K562 (cell line): ENCODE measurements at regions not wholly inside any gene's neighbourhood (a gene's known extent, or its start where the extent isn't known, plus 50 kb on each side); places are given as distances from the start of the nearest gene placed in this dataset.

Experiments
- ATAC-seq: fragments of 200-7000 bp; cut with Tn5 transposase; 3 replicates; pipeline ENCODE4 v1.9.1; 2020; ENCODE audit warnings: moderate library complexity
- BruUV-seq: library from RNA; stranded (reverse); fragments of 400-500 nt; replicated peaks from 2 replicates; lab custom pipeline; 2021; lab: Mats Ljungman, UMichigan
- CTCF ChIA-PET: fragments of 300-600 bp; formaldehyde crosslinking; extraction: SDS; loops from one replicate; lab custom pipeline; 2021; ENCODE audit warnings: low intra/inter-chr PET ratio; lab: Yijun Ruan, JAX
- POLR2A ChIA-PET: fragments of 300-600, 350-650 bp; sonication (Branson Sonifier 250); formaldehyde crosslinking; extraction: SDS; loops from one replicate; lab custom pipeline; 2021; ENCODE audit warnings: antibody characterized with exemption, inconsistent platforms; lab: Yijun Ruan, JAX
- DNase-seq, 4 experiments: peaks; one replicate each; pipeline versions ENCODE4 v3.0.0 to v3.0.0-alpha.2; 2011 to 2018; ENCODE audit warnings: low spot score in 3 of 4, mixed read lengths in 3 of 4; ENCODE audit errors: extremely low read depth in 1 of 4
- FAIRE-seq: peaks from 2 replicates; lab custom pipeline; 2011; peaks lifted over from hg19 to GRCh38; lab: Jason Lieb, UNC
- H2AFZ ChIP-seq: 2 replicates; pipeline ENCODE4 v1.6.0; 2011; ENCODE audit warnings: low read depth, low read length, control low read depth, inconsistent platforms
- H3K27ac ChIP-seq: fragments of 200-600 bp; 3 replicates; pipeline ENCODE4 v1.8.0; 2011; ENCODE audit warnings: low read depth, mild to moderate bottlenecking, control low read depth, inconsistent platforms, low read length, moderate library complexity, mixed read lengths; ENCODE audit errors: extremely low read depth
- H3K27me3 ChIP-seq, 2 experiments: fragments of 300-600 bp in 1 of 2; 2 replicates in 1 of 2; 3 replicates in 1 of 2; pipeline versions ENCODE4 v1.6.0 to v1.8.0; 2011; ENCODE audit warnings: inconsistent platforms in 2 of 2, low read length in 2 of 2, mild to moderate bottlenecking in 1 of 2, mixed read lengths in 1 of 2, moderate library complexity in 1 of 2; ENCODE audit not compliant: control insufficient read depth in 2 of 2, insufficient read depth in 2 of 2
- H3K36me3 ChIP-seq: fragments of 300-600 bp; 3 replicates; pipeline ENCODE4 v1.8.0; 2011; ENCODE audit warnings: mild to moderate bottlenecking, low read length, inconsistent platforms; ENCODE audit not compliant: control insufficient read depth, insufficient read depth
- H3K4me1 ChIP-seq, 2 experiments: fragments of 200-600 bp in 1 of 2; replicated peaks in 1 of 2; 2 replicates in 1 of 2; 3 replicates in 1 of 2; pipeline versions ENCODE4 v1.5.1 to v1.8.0; 2011; ENCODE audit warnings: inconsistent platforms in 2 of 2, low read length in 2 of 2, mild to moderate bottlenecking in 1 of 2, mixed read lengths in 1 of 2, moderate library complexity in 1 of 2; ENCODE audit not compliant: control insufficient read depth in 2 of 2, insufficient read depth in 2 of 2
- H3K4me2 ChIP-seq: 2 replicates; pipeline ENCODE4 v1.6.1; 2011; ENCODE audit warnings: low read length, control low read depth, inconsistent platforms, mixed read lengths; ENCODE audit not compliant: insufficient read depth
- H3K4me3 ChIP-seq: fragments of 200-600 bp; sonication (generic), shearing (Covaris generic); 2 replicates; pipeline ENCODE4 v1.5.1; 2016; ENCODE audit warnings: control low read depth, inconsistent platforms
- H3K79me2 ChIP-seq: fragments of 200-600 bp; 3 replicates; pipeline ENCODE4 v1.8.0; 2011; ENCODE audit warnings: low read length, inconsistent platforms; ENCODE audit not compliant: control insufficient read depth, insufficient read depth
- H3K9ac ChIP-seq, 2 experiments: 2 replicates each; pipeline versions ENCODE4 v1.6.0 to v1.6.1; 2011; ENCODE audit warnings: low read depth in 2 of 2, low read length in 2 of 2, control low read depth in 1 of 2, inconsistent platforms in 1 of 2, mild to moderate bottlenecking in 1 of 2, mixed read lengths in 1 of 2; ENCODE audit not compliant: insufficient read depth in 1 of 2
- H3K9me1 ChIP-seq: one replicate; pipeline ENCODE4 v1.6.0; 2011; ENCODE audit warnings: inconsistent platforms, mild to moderate bottlenecking, low read length, moderate library complexity; ENCODE audit not compliant: control insufficient read depth, insufficient read depth
- H3K9me3 ChIP-seq: replicated peaks from 2 replicates; pipeline ENCODE4 v1.5.1; 2011; ENCODE audit warnings: low read depth, low read length, inconsistent platforms; ENCODE audit not compliant: control insufficient read depth, insufficient read depth
- H4K20me1 ChIP-seq: replicated peaks from 2 replicates; pipeline ENCODE4 v1.6.1; 2011; ENCODE audit warnings: low read length, inconsistent platforms, mixed read lengths; ENCODE audit not compliant: control insufficient read depth, insufficient read depth
- CAMTA2 ChIP-seq: fragments of 250-450 bp; sonication (Bioruptor Pico); conservative IDR thresholded peaks from 2 replicates; pipeline ENCODE4 v1.5.1; 2022
- E2F8 ChIP-seq: fragments of 450-650 bp; IDR thresholded peaks from 2 replicates; pipeline ENCODE4 v1.7.1; 2018; ENCODE audit warnings: mild to moderate bottlenecking, low read depth; ENCODE audit not compliant: partially characterized antibody
- GATA2 ChIP-seq: sonication (generic); formaldehyde crosslinking; IDR thresholded peaks from 2 replicates; pipeline ENCODE4 v1.4.0; 2020; ENCODE audit warnings: mild to moderate bottlenecking, missing genetic modification reagents
- JUNB ChIP-seq: fragments of 450-650 bp; formaldehyde crosslinking; conservative IDR thresholded peaks from 2 replicates; pipeline ENCODE4 v1.4.0; 2020; ENCODE audit warnings: mild to moderate bottlenecking
- NELFE ChIP-seq: IDR thresholded peaks from 2 replicates; pipeline ENCODE4 v1.6.1; 2011; ENCODE audit warnings: mild to moderate bottlenecking; ENCODE audit not compliant: insufficient read depth, insufficient read length
- PREB ChIP-seq: sonication (generic); formaldehyde crosslinking; IDR thresholded peaks from 2 replicates; pipeline ENCODE4 v1.8.1; 2023; ENCODE audit warnings: mild to moderate bottlenecking, missing genetic modification reagents
- PRMT5 ChIP-seq: sonication (generic); formaldehyde crosslinking; IDR thresholded peaks from 2 replicates; pipeline ENCODE4 v1.5.0; 2020; ENCODE audit warnings: missing genetic modification reagents
- TCF7 ChIP-seq: sonication (generic); IDR thresholded peaks from 2 replicates; pipeline ENCODE4 v1.6.1; 2016; ENCODE audit warnings: antibody characterized with exemption, borderline replicate concordance
- ZBTB40 ChIP-seq, 2 experiments: fragments of 450-650 bp in 1 of 2; sonication (generic) in 1 of 2; formaldehyde crosslinking in 1 of 2; IDR thresholded peaks; 2 replicates each; pipeline versions ENCODE4 v1.7.1 to v1.9.0; 2016 to 2022; ENCODE audit warnings: inconsistent platforms in 1 of 2, mild to moderate bottlenecking in 1 of 2, missing genetic modification reagents in 1 of 2
- ZNF561 ChIP-seq: fragments of 450-650 bp; formaldehyde crosslinking; conservative IDR thresholded peaks from 2 replicates; pipeline ENCODE4 v1.4.0; 2020; ENCODE audit warnings: mild to moderate bottlenecking, moderate library complexity
- ZNF695 ChIP-seq: fragments of 450-650 bp; formaldehyde crosslinking; IDR thresholded peaks from 2 replicates; pipeline ENCODE4 v1.4.0; 2020; ENCODE audit warnings: mild to moderate bottlenecking, moderate library complexity
- WGBS: fragments of 100-300 bp; shearing (Covaris generic); methylation state at CpG from one replicate; pipeline ENCODE4 v1.1.6; 2016; ENCODE audit warnings: low coverage, mixed read lengths; ENCODE audit not compliant: insufficient coverage; ENCODE audit errors: missing lambda C conversion rate; 5-methylcytosine and 5-hydroxymethylcytosine counted together
- in situ Hi-C: fragments of 300-500 bp; cut with MboI; formaldehyde crosslinking; loops from 4 replicates; pipeline ENCODE4 v1.15.0; 2018; ENCODE audit warnings: inconsistent platforms, mixed read lengths
- intact Hi-C: fragments of 100-400 bp; cut with micrococcal nuclease; formaldehyde crosslinking; loops from 2 replicates; pipeline ENCODE4 v1.14.2; 2022

- no peak for ATAC-seq
- CTCF ChIA-PET, result no interaction called here
- WGBS, result 0% methylated on average over 3 of the region's 3 CpGs
- no peak overlapping the region for H2AFZ ChIP-seq
- H3K4me2 ChIP-seq, result no peak overlapping the region
- TF ChIP-seq ZBTB40 (IDR thresholded peaks at IDR 0.05) (no peak), ZBTB40 (CRISPR knock-in tag; IDR thresholded peaks at IDR 0.05) (no peak), PREB (CRISPR knock-in tag) (no peak), GATA2 (CRISPR knock-in tag) (no peak), JUNB (CRISPR knock-in tag) (no peak), PRMT5 (no peak), TCF7 (no peak), ZNF695 (CRISPR knock-in tag) (no peak), E2F8 (no peak), NELFE (no peak), CAMTA2 (CRISPR knock-in tag) (no peak), ZNF561 (CRISPR knock-in tag) (no peak)
- no peaks in the 10 kb centered on the region for H3K79me2 ChIP-seq
- no peaks in the 10 kb centered on the region for H3K4me1 ChIP-seq
- H3K9me1 ChIP-seq, result no peaks in the 10 kb centered on the region
- no peak overlapping the region for H3K4me3 ChIP-seq
- BruUV-seq, result no TSS peak
- H3K36me3 ChIP-seq, result no peaks in the 10 kb centered on the region
- no peaks in the 10 kb centered on the region for H3K27me3 ChIP-seq
- H4K20me1 ChIP-seq, result no peaks in the 10 kb centered on the region
- no peaks in the 10 kb centered on the region for H3K9me3 ChIP-seq
- DNase-seq, result no peak
- intact Hi-C loops (no loop called here), in situ Hi-C loops (no loop called here)
- no peak for FAIRE-seq
- POLR2A ChIA-PET, result no interaction called here
- H3K27ac ChIP-seq, result no peak overlapping the region
- H3K9ac ChIP-seq, result no peak overlapping the region
These were observed 877.6 kb upstream of the CHORDC1 start for GRCh38 chr11:91100427-91100826.
